K562 (cell line): ENCODE measurements at regions not wholly inside any gene's neighbourhood (a gene's known extent, or its start where the extent isn't known, plus 50 kb on each side); places are given as distances from the start of the nearest gene placed in this dataset.
"Not testable (repeated sequence)": the region's sequence is repeated elsewhere in the genome, so short reads cannot be mapped to it uniquely, and the experiment has no call there.

Source experiments
- ATAC-seq: fragments of 200-7000 bp; cut with Tn5 transposase; 3 replicates; pipeline ENCODE4 v1.9.1; 2020; ENCODE audit warnings: moderate library complexity
- BruUV-seq: library from RNA; stranded (reverse); fragments of 400-500 nt; replicated peaks from 2 replicates; lab custom pipeline; 2021; lab: Mats Ljungman, UMichigan
- CTCF ChIA-PET: fragments of 300-600 bp; formaldehyde crosslinking; extraction: SDS; loops from one replicate; lab custom pipeline; 2021; ENCODE audit warnings: low intra/inter-chr PET ratio; lab: Yijun Ruan, JAX
- POLR2A ChIA-PET: fragments of 300-600, 350-650 bp; sonication (Branson Sonifier 250); formaldehyde crosslinking; extraction: SDS; loops from one replicate; lab custom pipeline; 2021; ENCODE audit warnings: antibody characterized with exemption, inconsistent platforms; lab: Yijun Ruan, JAX
- DNase-seq, 4 experiments: peaks; one replicate each; pipeline versions ENCODE4 v3.0.0 to v3.0.0-alpha.2; 2011 to 2018; ENCODE audit warnings: low spot score in 3 of 4, mixed read lengths in 3 of 4; ENCODE audit errors: extremely low read depth in 1 of 4
- FAIRE-seq: peaks from 2 replicates; lab custom pipeline; 2011; peaks lifted over from hg19 to GRCh38; lab: Jason Lieb, UNC
- H2AFZ ChIP-seq: 2 replicates; pipeline ENCODE4 v1.6.0; 2011; ENCODE audit warnings: low read depth, low read length, control low read depth, inconsistent platforms
- H3K27ac ChIP-seq: fragments of 200-600 bp; 3 replicates; pipeline ENCODE4 v1.8.0; 2011; ENCODE audit warnings: low read depth, mild to moderate bottlenecking, control low read depth, inconsistent platforms, low read length, moderate library complexity, mixed read lengths; ENCODE audit errors: extremely low read depth
- H3K27me3 ChIP-seq, 2 experiments: fragments of 300-600 bp in 1 of 2; 2 replicates in 1 of 2; 3 replicates in 1 of 2; pipeline versions ENCODE4 v1.6.0 to v1.8.0; 2011; ENCODE audit warnings: inconsistent platforms in 2 of 2, low read length in 2 of 2, mild to moderate bottlenecking in 1 of 2, mixed read lengths in 1 of 2, moderate library complexity in 1 of 2; ENCODE audit not compliant: control insufficient read depth in 2 of 2, insufficient read depth in 2 of 2
- H3K36me3 ChIP-seq: fragments of 300-600 bp; 3 replicates; pipeline ENCODE4 v1.8.0; 2011; ENCODE audit warnings: mild to moderate bottlenecking, low read length, inconsistent platforms; ENCODE audit not compliant: control insufficient read depth, insufficient read depth
- H3K4me1 ChIP-seq, 2 experiments: fragments of 200-600 bp in 1 of 2; replicated peaks in 1 of 2; 2 replicates in 1 of 2; 3 replicates in 1 of 2; pipeline versions ENCODE4 v1.5.1 to v1.8.0; 2011; ENCODE audit warnings: inconsistent platforms in 2 of 2, low read length in 2 of 2, mild to moderate bottlenecking in 1 of 2, mixed read lengths in 1 of 2, moderate library complexity in 1 of 2; ENCODE audit not compliant: control insufficient read depth in 2 of 2, insufficient read depth in 2 of 2
- H3K4me2 ChIP-seq: 2 replicates; pipeline ENCODE4 v1.6.1; 2011; ENCODE audit warnings: low read length, control low read depth, inconsistent platforms, mixed read lengths; ENCODE audit not compliant: insufficient read depth
- H3K4me3 ChIP-seq: fragments of 200-600 bp; sonication (generic), shearing (Covaris generic); 2 replicates; pipeline ENCODE4 v1.5.1; 2016; ENCODE audit warnings: control low read depth, inconsistent platforms
- H3K79me2 ChIP-seq: fragments of 200-600 bp; 3 replicates; pipeline ENCODE4 v1.8.0; 2011; ENCODE audit warnings: low read length, inconsistent platforms; ENCODE audit not compliant: control insufficient read depth, insufficient read depth
- H3K9ac ChIP-seq, 2 experiments: 2 replicates each; pipeline versions ENCODE4 v1.6.0 to v1.6.1; 2011; ENCODE audit warnings: low read depth in 2 of 2, low read length in 2 of 2, control low read depth in 1 of 2, inconsistent platforms in 1 of 2, mild to moderate bottlenecking in 1 of 2, mixed read lengths in 1 of 2; ENCODE audit not compliant: insufficient read depth in 1 of 2
- H3K9me1 ChIP-seq: one replicate; pipeline ENCODE4 v1.6.0; 2011; ENCODE audit warnings: inconsistent platforms, mild to moderate bottlenecking, low read length, moderate library complexity; ENCODE audit not compliant: control insufficient read depth, insufficient read depth
- H3K9me3 ChIP-seq: replicated peaks from 2 replicates; pipeline ENCODE4 v1.5.1; 2011; ENCODE audit warnings: low read depth, low read length, inconsistent platforms; ENCODE audit not compliant: control insufficient read depth, insufficient read depth
- H4K20me1 ChIP-seq: replicated peaks from 2 replicates; pipeline ENCODE4 v1.6.1; 2011; ENCODE audit warnings: low read length, inconsistent platforms, mixed read lengths; ENCODE audit not compliant: control insufficient read depth, insufficient read depth
- WGBS: fragments of 100-300 bp; shearing (Covaris generic); methylation state at CpG from one replicate; pipeline ENCODE4 v1.1.6; 2016; ENCODE audit warnings: low coverage, mixed read lengths; ENCODE audit not compliant: insufficient coverage; ENCODE audit errors: missing lambda C conversion rate; 5-methylcytosine and 5-hydroxymethylcytosine counted together
- in situ Hi-C: fragments of 300-500 bp; cut with MboI; formaldehyde crosslinking; loops from 4 replicates; pipeline ENCODE4 v1.15.0; 2018; ENCODE audit warnings: inconsistent platforms, mixed read lengths
- intact Hi-C: fragments of 100-400 bp; cut with micrococcal nuclease; formaldehyde crosslinking; loops from 2 replicates; pipeline ENCODE4 v1.14.2; 2022
- TF ChIP-seq, protein P1 (sequence below), 2 experiments: fragments of 450-650 bp; formaldehyde crosslinking in 1 of 2; IDR thresholded peaks; 2 replicates each; pipeline versions ENCODE4 v1.4.0 to v1.6.1; 2014 to 2020; ENCODE audit warnings: mild to moderate bottlenecking in 2 of 2, borderline replicate concordance in 1 of 2, low read depth in 1 of 2

- TF ChIP-seq, protein P1, sequence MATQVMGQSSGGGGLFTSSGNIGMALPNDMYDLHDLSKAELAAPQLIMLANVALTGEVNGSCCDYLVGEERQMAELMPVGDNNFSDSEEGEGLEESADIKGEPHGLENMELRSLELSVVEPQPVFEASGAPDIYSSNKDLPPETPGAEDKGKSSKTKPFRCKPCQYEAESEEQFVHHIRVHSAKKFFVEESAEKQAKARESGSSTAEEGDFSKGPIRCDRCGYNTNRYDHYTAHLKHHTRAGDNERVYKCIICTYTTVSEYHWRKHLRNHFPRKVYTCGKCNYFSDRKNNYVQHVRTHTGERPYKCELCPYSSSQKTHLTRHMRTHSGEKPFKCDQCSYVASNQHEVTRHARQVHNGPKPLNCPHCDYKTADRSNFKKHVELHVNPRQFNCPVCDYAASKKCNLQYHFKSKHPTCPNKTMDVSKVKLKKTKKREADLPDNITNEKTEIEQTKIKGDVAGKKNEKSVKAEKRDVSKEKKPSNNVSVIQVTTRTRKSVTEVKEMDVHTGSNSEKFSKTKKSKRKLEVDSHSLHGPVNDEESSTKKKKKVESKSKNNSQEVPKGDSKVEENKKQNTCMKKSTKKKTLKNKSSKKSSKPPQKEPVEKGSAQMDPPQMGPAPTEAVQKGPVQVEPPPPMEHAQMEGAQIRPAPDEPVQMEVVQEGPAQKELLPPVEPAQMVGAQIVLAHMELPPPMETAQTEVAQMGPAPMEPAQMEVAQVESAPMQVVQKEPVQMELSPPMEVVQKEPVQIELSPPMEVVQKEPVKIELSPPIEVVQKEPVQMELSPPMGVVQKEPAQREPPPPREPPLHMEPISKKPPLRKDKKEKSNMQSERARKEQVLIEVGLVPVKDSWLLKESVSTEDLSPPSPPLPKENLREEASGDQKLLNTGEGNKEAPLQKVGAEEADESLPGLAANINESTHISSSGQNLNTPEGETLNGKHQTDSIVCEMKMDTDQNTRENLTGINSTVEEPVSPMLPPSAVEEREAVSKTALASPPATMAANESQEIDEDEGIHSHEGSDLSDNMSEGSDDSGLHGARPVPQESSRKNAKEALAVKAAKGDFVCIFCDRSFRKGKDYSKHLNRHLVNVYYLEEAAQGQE (IDR thresholded peaks at IDR 0.05; ENCODE audit: borderline replicate concordance), result no peak
- TF ChIP-seq, protein P1 (CRISPR knock-in tag; IDR thresholded peaks at IDR 0.05; ENCODE audit: low read depth), result no peak
Observed at GRCh38 chr12:89824822-89825221, 116.2 kb upstream of the ATP2B1 start (continued).

GRCh38 chr12:89822992-89823391, 114.4 kb upstream of the ATP2B1 start:
- BruUV-seq, H3K27me3 ChIP-seq, H3K4me2 ChIP-seq, H4K20me1 ChIP-seq, H3K4me3 ChIP-seq, ATAC-seq, intact Hi-C loops, DNase-seq, H3K79me2 ChIP-seq, H2AFZ ChIP-seq, FAIRE-seq, H3K9ac ChIP-seq, H3K36me3 ChIP-seq, in situ Hi-C loops, H3K9me1 ChIP-seq, H3K9me3 ChIP-seq, H3K27ac ChIP-seq, CTCF ChIA-PET: not testable (repeated sequence)
- POLR2A ChIA-PET, result interaction anchor here (1.0 kb wide), 1 partner anchor 17 kb away, joined by 4 read pairs; no protein-coding TSS in a partner anchor
- peaks cover 0 to 11% of the 10 kb centered on the region in 2 experiments; a peak in 3 of 5 replicates for H3K4me1 ChIP-seq
- WGBS, result 52% methylated on average over 3 of the region's 6 CpGs
